Trophoblast cell (in vitro differentiated cells and primary cell): ENCODE measurements at regions not wholly inside any gene's neighbourhood (a gene's known extent, or its start where the extent isn't known, plus 50 kb on each side); places are given as distances from the start of the nearest gene placed in this dataset.

Source experiments
- DNase-seq, 2 donors: peaks; one replicate each; pipeline ENCODE4 v3.0.0-alpha.2; 2016
- H2AFZ ChIP-seq: 2 replicates; pipeline ENCODE4 v1.6.1; 2013; ENCODE audit warnings: low read length, moderate library complexity, mild to moderate bottlenecking; ENCODE audit not compliant: insufficient read depth, poor library complexity
- H2AK5ac ChIP-seq: 2 replicates; pipeline ENCODE4 v1.6.1; 2013; ENCODE audit warnings: mild to moderate bottlenecking, low read length
- H2BK120ac ChIP-seq: 2 replicates; pipeline ENCODE4 v1.6.1; 2013; ENCODE audit warnings: low read length, mild to moderate bottlenecking, moderate library complexity; ENCODE audit not compliant: insufficient read depth, poor library complexity
- H2BK12ac ChIP-seq: 2 replicates; pipeline ENCODE4 v1.6.1; 2013; ENCODE audit warnings: mild to moderate bottlenecking, low read length, moderate library complexity
- H2BK5ac ChIP-seq: 2 replicates; pipeline ENCODE4 v1.6.1; 2013; ENCODE audit warnings: low read length, low read depth, moderate library complexity, mild to moderate bottlenecking; ENCODE audit not compliant: poor library complexity
- H3K14ac ChIP-seq: 2 replicates; pipeline ENCODE4 v1.6.1; 2013; ENCODE audit warnings: mild to moderate bottlenecking, low read length
- H3K18ac ChIP-seq: 2 replicates; pipeline ENCODE4 v1.6.1; 2013; ENCODE audit warnings: mild to moderate bottlenecking, low read length
- H3K23ac ChIP-seq: 2 replicates; pipeline ENCODE4 v1.6.1; 2013; ENCODE audit warnings: low read length
- H3K27ac ChIP-seq: 2 replicates; pipeline ENCODE4 v1.5.1; 2013; ENCODE audit warnings: low read depth, mild to moderate bottlenecking, inconsistent platforms, low read length, moderate library complexity
- H3K27me3 ChIP-seq: 2 replicates; pipeline ENCODE4 v1.6.1; 2013; ENCODE audit warnings: inconsistent platforms, mild to moderate bottlenecking, low read length, moderate library complexity; ENCODE audit not compliant: insufficient read depth
- H3K36me3 ChIP-seq, 2 experiments: 1 replicate in 1 of 2; 2 replicates in 1 of 2; pipeline ENCODE4 v1.6.1; 2013; ENCODE audit warnings: low read length in 2 of 2, mild to moderate bottlenecking in 2 of 2, moderate library complexity in 1 of 2; ENCODE audit not compliant: insufficient read depth in 2 of 2, control insufficient read depth in 1 of 2
- H3K4ac ChIP-seq: 2 replicates; pipeline ENCODE4 v1.6.1; 2013; ENCODE audit warnings: low read depth, mild to moderate bottlenecking, low read length, moderate library complexity
- H3K4me1 ChIP-seq, 2 experiments: 1 replicate in 1 of 2; 2 replicates in 1 of 2; pipeline ENCODE4 v1.6.1; 2013; ENCODE audit warnings: low read length in 2 of 2, mild to moderate bottlenecking in 2 of 2, moderate library complexity in 1 of 2; ENCODE audit not compliant: insufficient read depth in 2 of 2, control insufficient read depth in 1 of 2
- H3K4me2 ChIP-seq: 2 replicates; pipeline ENCODE4 v1.6.1; 2013; ENCODE audit warnings: inconsistent platforms, mild to moderate bottlenecking, low read length, moderate library complexity
- H3K4me3 ChIP-seq: 2 replicates; pipeline ENCODE4 v1.5.1; 2013; ENCODE audit warnings: mild to moderate bottlenecking, low read depth, low read length, inconsistent platforms
- H3K79me1 ChIP-seq: one replicate; pipeline ENCODE4 v1.6.1; 2013; ENCODE audit warnings: low read length
- H3K79me2 ChIP-seq: 2 replicates; pipeline ENCODE4 v1.6.1; 2013; ENCODE audit warnings: low read length, mild to moderate bottlenecking; ENCODE audit not compliant: control insufficient read depth, insufficient read depth, poor library complexity
- H3K9ac ChIP-seq: 2 replicates; pipeline ENCODE4 v1.6.1; 2013; ENCODE audit warnings: mild to moderate bottlenecking, low read length
- H3K9me3 ChIP-seq: 2 replicates; pipeline ENCODE4 v1.6.1; 2013; ENCODE audit warnings: low read depth, mild to moderate bottlenecking, control low read depth, inconsistent platforms, low read length; ENCODE audit not compliant: insufficient read depth
- H4K12ac ChIP-seq: 2 replicates; pipeline ENCODE4 v1.6.1; 2013; ENCODE audit warnings: low read depth, mild to moderate bottlenecking, low read length, moderate library complexity
- H4K8ac ChIP-seq: 2 replicates; pipeline ENCODE4 v1.6.1; 2013; ENCODE audit warnings: low read depth, mild to moderate bottlenecking, low read length, moderate library complexity
- H4K91ac ChIP-seq: one replicate; pipeline ENCODE4 v1.6.1; 2013; ENCODE audit warnings: low read depth, mild to moderate bottlenecking, low read length, moderate library complexity
- WGBS: extraction: QIAGEN DNeasy Blood & Tissue Kit; methylation state at CpG from one replicate; pipeline ENCODE4 v1.1.7; 2013; ENCODE audit warnings: missing lambda C conversion rate; ENCODE audit not compliant: insufficient read length, insufficient coverage; ENCODE audit errors: extremely low coverage; 5-methylcytosine and 5-hydroxymethylcytosine counted together

DNA sequence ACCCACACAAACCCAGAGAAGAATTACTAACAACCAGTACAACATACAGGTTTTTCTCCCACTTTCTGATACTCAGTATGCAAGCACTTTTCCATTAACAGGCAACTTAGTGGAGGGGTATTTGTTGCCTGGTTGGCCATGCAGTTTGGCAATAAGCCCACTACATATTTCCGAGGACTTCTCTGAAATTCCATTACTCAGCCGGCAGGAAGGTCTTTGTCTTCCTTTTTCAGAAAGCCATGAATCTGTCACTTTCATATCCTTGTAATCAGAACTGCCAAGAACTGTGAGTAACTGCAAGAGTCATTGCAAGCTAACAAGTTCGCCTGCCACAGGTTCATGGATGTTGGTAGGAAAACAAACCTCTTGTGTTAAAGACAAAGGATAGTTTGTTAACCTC, 422.3 kb upstream of the ROBO1 start:
- H3K9me3 ChIP-seq: no peaks in the 10 kb centered on the region
- H3K79me1 ChIP-seq: no peaks in the 10 kb centered on the region
- no peaks in the 10 kb centered on the region for H3K79me2 ChIP-seq
- H3K27ac ChIP-seq: no peak overlapping the region
- H4K8ac ChIP-seq: no peak overlapping the region
- no peak overlapping the region for H3K4me2 ChIP-seq
- DNase-seq: no peak
- H3K23ac ChIP-seq: no peak overlapping the region
- H3K4me1 ChIP-seq: no peaks in the 10 kb centered on the region
- no peak overlapping the region for H2AK5ac ChIP-seq
- H3K14ac ChIP-seq: no peak overlapping the region
- no peaks in the 10 kb centered on the region for H3K27me3 ChIP-seq
- no peak overlapping the region for H3K18ac ChIP-seq
- H2BK120ac ChIP-seq: no peak overlapping the region
- no peak overlapping the region for H4K12ac ChIP-seq
- no peaks in the 10 kb centered on the region for H3K36me3 ChIP-seq
- H3K4me3 ChIP-seq: no peak overlapping the region
- H3K4ac ChIP-seq: no peak overlapping the region
- no peak overlapping the region for H4K91ac ChIP-seq
- H2AFZ ChIP-seq: no peak overlapping the region
- no peak overlapping the region for H2BK5ac ChIP-seq
- WGBS: no CpG with 5 or more reads among the region's 3 CpGs
- H2BK12ac ChIP-seq: no peak overlapping the region
- no peak overlapping the region for H3K9ac ChIP-seq

DNA sequence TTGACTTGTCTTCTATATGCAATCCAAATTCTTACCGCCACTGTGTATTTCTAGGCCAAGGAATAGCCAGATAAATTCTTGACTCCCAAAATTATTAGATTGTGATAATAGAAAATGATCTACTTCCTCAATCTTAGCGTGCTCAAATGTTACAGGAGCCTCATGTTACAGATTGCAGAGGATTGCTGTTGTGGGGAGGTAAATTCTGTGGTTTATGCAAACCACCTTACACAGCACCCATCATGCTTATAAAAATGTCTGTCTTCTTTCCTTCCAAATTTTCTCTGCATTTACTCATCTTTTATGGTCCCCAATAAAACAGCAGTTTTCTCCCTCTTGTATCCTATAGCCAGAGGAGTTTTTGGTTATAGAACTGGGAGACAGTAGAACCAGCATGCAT, 420.2 kb upstream of the ROBO1 start:
- no peak overlapping the region for H3K14ac ChIP-seq
- H3K36me3 ChIP-seq: no peaks in the 10 kb centered on the region
- no peak overlapping the region for H4K8ac ChIP-seq
- no peak overlapping the region for H3K4ac ChIP-seq
- H3K27me3 ChIP-seq: no peaks in the 10 kb centered on the region
- H2AFZ ChIP-seq: no peak overlapping the region
- H3K18ac ChIP-seq: no peak overlapping the region
- no peak overlapping the region for H4K91ac ChIP-seq
- no peak overlapping the region for H3K23ac ChIP-seq
- H3K9me3 ChIP-seq: no peaks in the 10 kb centered on the region
- H2BK5ac ChIP-seq: no peak overlapping the region
- H3K79me2 ChIP-seq: no peaks in the 10 kb centered on the region
- no peak overlapping the region for H3K4me2 ChIP-seq
- no peaks in the 10 kb centered on the region for H3K4me1 ChIP-seq
- DNase-seq: no peak
- no peak overlapping the region for H2BK120ac ChIP-seq
- H3K27ac ChIP-seq: no peak overlapping the region
- no peak overlapping the region for H2BK12ac ChIP-seq
- no peak overlapping the region for H3K9ac ChIP-seq
- no peak overlapping the region for H3K4me3 ChIP-seq
- no CpG with 5 or more reads among the region's 2 CpGs for WGBS
- H4K12ac ChIP-seq: no peak overlapping the region
- no peak overlapping the region for H2AK5ac ChIP-seq
- no peaks in the 10 kb centered on the region for H3K79me1 ChIP-seq

DNA sequence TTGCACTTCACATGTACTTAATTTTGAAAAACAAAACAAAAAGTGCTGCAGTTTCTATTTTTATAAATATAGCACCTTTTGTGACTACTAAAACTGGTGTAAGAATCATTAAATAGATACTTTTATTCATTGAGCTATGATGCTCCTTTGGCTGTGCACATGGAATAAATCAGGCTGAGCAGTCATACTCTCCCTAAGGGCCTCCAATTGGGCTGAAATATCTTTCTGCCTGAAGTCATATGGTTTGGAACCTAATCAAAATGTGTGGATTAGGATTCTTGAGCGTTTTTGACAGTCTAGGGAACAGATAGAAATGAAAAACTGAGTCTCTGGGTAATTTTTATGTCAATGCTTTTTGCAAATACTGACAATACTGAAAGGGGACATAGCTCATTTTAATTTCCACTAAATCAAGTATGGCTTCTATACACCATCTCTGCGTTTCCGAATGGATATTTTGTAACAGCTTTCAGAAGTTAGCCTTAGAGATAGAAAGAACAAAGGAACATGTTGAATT, 392.2 kb upstream of the ROBO1 start:
- Histone ChIP-seq H2AFZ (no peak overlapping the region), H4K91ac (no peak overlapping the region), H2BK5ac (no peak overlapping the region), H4K12ac (no peak overlapping the region), H3K27me3 (no peaks in the 10 kb centered on the region), H4K8ac (no peak overlapping the region), H3K14ac (no peak overlapping the region), H3K4me2 (no peak overlapping the region), H3K27ac (no peak overlapping the region), H2BK120ac (no peak overlapping the region), H3K79me1 (no peaks in the 10 kb centered on the region), H3K36me3 (no peaks in the 10 kb centered on the region), H2BK12ac (no peak overlapping the region), H3K9ac (no peak overlapping the region), H3K18ac (no peak overlapping the region), H2AK5ac (no peak overlapping the region), H3K79me2 (no peaks in the 10 kb centered on the region), H3K4me1 (no peaks in the 10 kb centered on the region), H3K4ac (no peak overlapping the region), H3K4me3 (no peak overlapping the region), H3K23ac (no peak overlapping the region), H3K9me3 (no peaks in the 10 kb centered on the region)
- DNase-seq: no peak
- no CpG with 5 or more reads among the region's 3 CpGs for WGBS

DNA sequence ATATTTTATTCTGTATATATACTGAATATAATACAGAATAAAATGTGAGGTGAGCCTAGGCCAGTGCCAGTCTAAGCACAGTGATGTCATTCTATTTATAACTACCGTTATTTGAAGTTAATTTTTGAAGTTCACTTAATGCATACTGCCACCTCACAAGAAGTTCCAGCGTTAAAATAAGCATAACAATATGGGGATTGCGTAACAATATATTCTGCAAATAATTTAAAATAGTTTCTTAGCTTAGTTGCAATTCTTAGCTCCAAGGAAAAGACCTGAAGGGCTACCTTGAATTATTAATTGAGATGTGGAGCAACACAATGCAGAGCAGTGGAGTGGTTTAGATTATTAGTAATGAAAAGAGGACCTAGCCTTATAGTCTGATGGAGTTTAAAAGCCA, 390.5 kb upstream of the ROBO1 start:
- H3K27ac ChIP-seq: no peak overlapping the region
- no peak overlapping the region for H3K9ac ChIP-seq
- no peak overlapping the region for H2AFZ ChIP-seq
- no peak overlapping the region for H3K4me3 ChIP-seq
- H2BK5ac ChIP-seq: no peak overlapping the region
- no peak overlapping the region for H4K8ac ChIP-seq
- H2BK12ac ChIP-seq: no peak overlapping the region
- no peaks in the 10 kb centered on the region for H3K79me1 ChIP-seq
- H3K4ac ChIP-seq: no peak overlapping the region
- no peak overlapping the region for H2BK120ac ChIP-seq
- H3K4me1 ChIP-seq: no peaks in the 10 kb centered on the region
- no peak for DNase-seq
- no peak overlapping the region for H3K14ac ChIP-seq
- H4K91ac ChIP-seq: no peak overlapping the region
- no peaks in the 10 kb centered on the region for H3K79me2 ChIP-seq
- H3K36me3 ChIP-seq: no peaks in the 10 kb centered on the region
- H2AK5ac ChIP-seq: no peak overlapping the region
- no peak overlapping the region for H4K12ac ChIP-seq
- no CpG with 5 or more reads among the region's 3 CpGs for WGBS
- H3K9me3 ChIP-seq: no peaks in the 10 kb centered on the region
- H3K27me3 ChIP-seq: no peaks in the 10 kb centered on the region
- no peak overlapping the region for H3K23ac ChIP-seq
- H3K18ac ChIP-seq: no peak overlapping the region
- H3K4me2 ChIP-seq: no peak overlapping the region
